Caco-2 (cell line): ENCODE measurements at regions not wholly inside any gene's neighbourhood (a gene's known extent, or its start where the extent isn't known, plus 50 kb on each side); places are given as distances from the start of the nearest gene placed in this dataset.

Experiments
- BruUV-seq: library from RNA; stranded (reverse); fragments of 400-500 nt; replicated peaks from 2 replicates; lab custom pipeline; 2021; lab: Mats Ljungman, UMichigan
- CTCF ChIA-PET: fragments of 300-600 bp; sonication (Branson Sonifier 250); formaldehyde crosslinking; loops from one replicate; lab custom pipeline; 2022; ENCODE audit warnings: antibody characterized with exemption; lab: Charles Lee
- POLR2A ChIA-PET: fragments of 300-600 bp; sonication (Branson Sonifier 250); formaldehyde crosslinking; loops from one replicate; lab custom pipeline; 2022; ENCODE audit warnings: antibody characterized with exemption; lab: Charles Lee
- DNase-seq, 2 experiments: peaks; one replicate each; pipeline versions ENCODE4 v3.0.0 to v3.0.0-alpha.2; 2020 to 2022
- H3K27me3 ChIP-seq: replicated peaks from 2 replicates; pipeline ENCODE4 v1.6.0; 2011; ENCODE audit warnings: low read length; ENCODE audit not compliant: control insufficient read depth, insufficient read depth
- H3K36me3 ChIP-seq: 2 replicates; pipeline ENCODE4 v1.5.1; 2011; ENCODE audit warnings: low read length; ENCODE audit not compliant: control insufficient read depth, insufficient read depth
- H3K4me1 ChIP-seq: fragments of 250-450 bp; sonication (Bioruptor Pico); 2 replicates; pipeline ENCODE4 v1.5.1; 2020; ENCODE audit warnings: mild to moderate bottlenecking
- H3K4me3 ChIP-seq: 2 replicates; pipeline ENCODE4 v1.5.1; 2011; ENCODE audit warnings: low read depth, mild to moderate bottlenecking, control low read depth, low read length
- H3K9me3 ChIP-seq: fragments of 250-450 bp; sonication (Bioruptor Pico); 2 replicates; pipeline ENCODE4 v1.5.1; 2020; ENCODE audit warnings: mild to moderate bottlenecking, moderate library complexity
- H3K27ac Mint-ChIP-seq: one replicate; pipeline ENCODE4 v1.8.0; 2022; ENCODE audit warnings: mixed read lengths; ENCODE audit not compliant: unreplicated experiment
- H3K27me3 Mint-ChIP-seq: one replicate; pipeline ENCODE4 v1.8.0; 2022; ENCODE audit warnings: mixed read lengths; ENCODE audit not compliant: insufficient read depth, unreplicated experiment
- H3K36me3 Mint-ChIP-seq: one replicate; pipeline ENCODE4 v1.8.0; 2022; ENCODE audit warnings: mild to moderate bottlenecking, mixed read lengths; ENCODE audit not compliant: insufficient read depth, unreplicated experiment
- H3K4me1 Mint-ChIP-seq: one replicate; pipeline ENCODE4 v1.8.0; 2022; ENCODE audit warnings: low read depth, mixed read lengths; ENCODE audit not compliant: unreplicated experiment
- H3K4me3 Mint-ChIP-seq: one replicate; pipeline ENCODE4 v1.8.0; 2022; ENCODE audit warnings: mild to moderate bottlenecking, moderate library complexity, mixed read lengths; ENCODE audit not compliant: unreplicated experiment
- H3K9me3 Mint-ChIP-seq: one replicate; pipeline ENCODE4 v1.8.0; 2022; ENCODE audit warnings: mixed read lengths; ENCODE audit not compliant: unreplicated experiment
- CTCF ChIP-seq, 2 experiments: fragments of 200-600 bp in 1 of 2; IDR thresholded peaks; 1 replicate in 1 of 2; 2 replicates in 1 of 2; pipeline versions ENCODE4 v1.5.1 to v1.8.0; 2011 to 2022; ENCODE audit warnings: antibody characterized with exemption in 1 of 2, control low read depth in 1 of 2, inconsistent platforms in 1 of 2, low read depth in 1 of 2, low read length in 1 of 2, mild to moderate bottlenecking in 1 of 2, moderate library complexity in 1 of 2; ENCODE audit not compliant: insufficient read depth in 1 of 2, severe bottlenecking in 1 of 2, unreplicated experiment in 1 of 2
- intact Hi-C: fragments of 100-400 bp; cut with micrococcal nuclease; formaldehyde crosslinking; loops from one replicate; pipeline ENCODE4 v1.10.0; 2022; ENCODE audit not compliant: unreplicated experiment

DNA sequence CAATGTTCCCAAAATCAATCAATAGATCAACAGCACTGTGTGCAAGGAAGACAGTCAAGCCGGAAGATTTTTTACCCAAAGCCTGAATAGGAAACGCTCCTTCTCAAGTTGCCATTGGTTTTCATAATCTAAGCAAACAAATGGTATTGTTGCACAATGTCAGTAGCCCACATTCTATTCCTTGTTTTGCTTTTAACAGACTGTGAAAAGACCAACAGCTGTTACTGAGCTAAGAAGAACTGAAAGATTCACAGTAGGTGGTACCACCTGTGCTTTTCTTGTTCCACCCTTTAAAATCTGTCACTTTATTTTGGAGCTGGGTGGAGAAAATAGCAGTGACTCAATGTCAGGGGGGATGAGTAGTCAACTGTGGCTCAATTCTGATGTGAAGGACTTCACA, 357.5 kb upstream of the CADM2 start:
- BruUV-seq, result no TSS peak
- H3K4me3 Mint-ChIP-seq, result no peak overlapping the region
- H3K27me3 Mint-ChIP-seq, result no peaks in the 10 kb centered on the region
- no peaks in the 10 kb centered on the region for H3K9me3 ChIP-seq
- ChIA-PET CTCF (no interaction called here), POLR2A (no interaction called here)
- H3K36me3 Mint-ChIP-seq, result no peaks in the 10 kb centered on the region
- intact Hi-C loops, result no loop called here
- no peak overlapping the region for H3K4me3 ChIP-seq
- no peaks in the 10 kb centered on the region for H3K4me1 Mint-ChIP-seq
- H3K27me3 ChIP-seq, result no peaks in the 10 kb centered on the region
- no peaks in the 10 kb centered on the region; the same call in 1 of the 2 replicates for H3K4me1 ChIP-seq
- H3K36me3 ChIP-seq, result no peaks in the 10 kb centered on the region
- no peak for TF ChIP-seq CTCF (IDR thresholded peaks at IDR 0.05; ENCODE audit: insufficient read depth in 1 of 2, low read depth in 1 of 2, low read length in 1 of 2, severe bottlenecking in 1 of 2, unreplicated experiment in 1 of 2)
- DNase-seq, result no peak
- no peak overlapping the region for H3K27ac Mint-ChIP-seq
- H3K9me3 Mint-ChIP-seq, result no peaks in the 10 kb centered on the region

DNA sequence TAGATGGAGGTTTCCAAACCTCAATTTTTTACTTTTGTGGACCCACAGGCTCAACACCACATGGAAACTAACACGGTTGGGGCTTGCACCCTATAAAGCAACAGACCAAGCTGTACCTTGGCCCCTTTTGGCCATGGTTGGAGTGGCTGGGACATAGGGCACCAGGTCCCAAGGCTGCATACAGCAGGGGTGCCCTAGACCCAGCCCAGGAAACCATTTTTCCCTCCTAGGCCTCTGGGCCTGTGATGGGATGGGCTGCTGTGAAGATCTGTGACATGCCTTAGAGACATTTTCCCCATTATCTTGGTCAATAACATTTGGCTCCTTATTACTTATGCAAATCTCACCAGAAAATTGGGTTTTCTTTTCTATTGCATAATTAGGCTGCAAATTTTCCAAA, 337.0 kb upstream of the CADM2 start:
- no peak overlapping the region for H3K4me3 ChIP-seq
- POLR2A ChIA-PET, result no interaction called here
- no peaks in the 10 kb centered on the region for H3K9me3 ChIP-seq
- intact Hi-C loops, result no loop called here
- Mint-ChIP-seq H3K4me1 (no peaks in the 10 kb centered on the region), H3K27ac (no peak overlapping the region), H3K36me3 (no peaks in the 10 kb centered on the region), H3K9me3 (no peaks in the 10 kb centered on the region), H3K4me3 (no peak overlapping the region), H3K27me3 (no peaks in the 10 kb centered on the region)
- CTCF ChIA-PET, result no interaction called here
- no peaks in the 10 kb centered on the region for H3K36me3 ChIP-seq
- BruUV-seq, result no TSS peak
- no peak for TF ChIP-seq CTCF (IDR thresholded peaks at IDR 0.05; ENCODE audit: insufficient read depth in 1 of 2, low read depth in 1 of 2, low read length in 1 of 2, severe bottlenecking in 1 of 2, unreplicated experiment in 1 of 2)
- no peaks in the 10 kb centered on the region for H3K4me1 ChIP-seq
- no peak for DNase-seq
- no peaks in the 10 kb centered on the region for H3K27me3 ChIP-seq

DNA sequence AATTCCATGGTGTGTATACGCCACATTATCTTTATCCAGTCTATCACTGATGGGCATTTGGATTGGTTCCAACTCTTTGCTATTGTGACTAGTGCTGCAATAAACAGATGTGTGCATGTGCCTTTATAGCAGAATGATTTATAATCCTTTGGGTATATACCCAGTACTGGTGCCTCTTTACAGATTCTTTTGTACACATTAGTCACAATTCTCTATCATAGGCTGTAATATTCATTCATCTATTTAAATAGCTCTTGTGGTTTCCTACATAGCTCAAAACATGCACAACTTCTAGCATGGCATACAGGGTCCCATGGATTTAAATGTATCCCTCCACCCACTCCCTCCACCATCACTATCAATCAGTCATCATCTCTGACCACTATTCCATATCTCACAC, 324.1 kb upstream of the CADM2 start:
- Histone ChIP-seq H3K9me3 (no peaks in the 10 kb centered on the region), H3K4me3 (no peak overlapping the region), H3K36me3 (no peaks in the 10 kb centered on the region), H3K4me1 (no peaks in the 10 kb centered on the region), H3K27me3 (no peaks in the 10 kb centered on the region)
- Mint-ChIP-seq H3K4me1 (no peaks in the 10 kb centered on the region), H3K9me3 (no peaks in the 10 kb centered on the region), H3K27ac (no peak overlapping the region), H3K36me3 (no peaks in the 10 kb centered on the region), H3K27me3 (no peaks in the 10 kb centered on the region), H3K4me3 (no peak overlapping the region)
- POLR2A ChIA-PET, result no interaction called here
- intact Hi-C loops, result no loop called here
- no TSS peak for BruUV-seq
- no peak for TF ChIP-seq CTCF (IDR thresholded peaks at IDR 0.05; ENCODE audit: insufficient read depth in 1 of 2, low read depth in 1 of 2, low read length in 1 of 2, severe bottlenecking in 1 of 2, unreplicated experiment in 1 of 2)
- no peak for DNase-seq
- CTCF ChIA-PET, result no interaction called here
